ENCODE measurements at regions not wholly inside any gene's neighbourhood (a gene's known extent, or its start where the extent isn't known, plus 50 kb on each side); places are given as distances from the start of the nearest gene placed in this dataset.
"Not testable (repeated sequence)": the region's sequence is repeated elsewhere in the genome, so short reads cannot be mapped to it uniquely, and the experiment has no call there.

GRCh38 chr21:9010936-9011890 is 1510.2 kb upstream of the TPTE start:
- POLR2A ChIA-PET; DNase-seq (ENCODE audit: low read depth); CTCF ChIA-PET: not testable (repeated sequence)

DNA sequence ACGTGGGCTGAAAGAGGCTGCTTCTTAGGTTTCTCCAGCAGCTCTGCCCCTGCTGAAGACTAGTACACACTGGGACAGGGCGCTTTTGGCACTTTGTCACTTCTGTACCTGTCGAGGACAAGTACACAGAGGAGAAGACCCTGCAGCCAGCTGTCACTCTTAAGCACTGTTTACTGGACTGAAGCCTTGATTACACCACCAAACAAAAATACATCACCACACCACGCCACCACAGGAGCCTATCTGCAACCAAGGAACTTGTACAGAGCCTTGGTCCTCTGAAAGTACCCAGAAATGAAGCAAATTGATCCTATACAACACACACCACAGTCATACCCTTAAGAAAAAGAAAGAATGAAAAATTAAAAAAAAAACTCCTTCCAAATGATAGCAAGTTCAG is 1509.5 kb upstream of the TPTE start:
- H3K4me3 ChIP-seq (ENCODE audit: low read depth, low read length); H3K36me3 ChIP-seq (ENCODE audit: control insufficient read depth, insufficient read depth, low read length); POLR2A ChIA-PET; H3K27me3 ChIP-seq (ENCODE audit: control insufficient read depth, insufficient read depth, low read length); DNase-seq (ENCODE audit: low read depth); CTCF ChIA-PET: not testable (repeated sequence)

More at GRCh38 chr21:9010936-9011890, 1510.2 kb upstream of the TPTE start:
- H3K4me3 ChIP-seq (ENCODE audit: low read depth, low read length); H3K27me3 ChIP-seq (ENCODE audit: control insufficient read depth, insufficient read depth, low read length); H3K36me3 ChIP-seq (ENCODE audit: control insufficient read depth, insufficient read depth, low read length): not testable (repeated sequence)

GRCh38 chr21:9013502-9014242 is 1507.7 kb upstream of the TPTE start:
- DNase-seq (ENCODE audit: low read depth); POLR2A ChIA-PET; CTCF ChIA-PET; H3K36me3 ChIP-seq (ENCODE audit: control insufficient read depth, insufficient read depth, low read length); H3K27me3 ChIP-seq (ENCODE audit: control insufficient read depth, insufficient read depth, low read length); H3K4me3 ChIP-seq (ENCODE audit: low read depth, low read length): not testable (repeated sequence)

DNA sequence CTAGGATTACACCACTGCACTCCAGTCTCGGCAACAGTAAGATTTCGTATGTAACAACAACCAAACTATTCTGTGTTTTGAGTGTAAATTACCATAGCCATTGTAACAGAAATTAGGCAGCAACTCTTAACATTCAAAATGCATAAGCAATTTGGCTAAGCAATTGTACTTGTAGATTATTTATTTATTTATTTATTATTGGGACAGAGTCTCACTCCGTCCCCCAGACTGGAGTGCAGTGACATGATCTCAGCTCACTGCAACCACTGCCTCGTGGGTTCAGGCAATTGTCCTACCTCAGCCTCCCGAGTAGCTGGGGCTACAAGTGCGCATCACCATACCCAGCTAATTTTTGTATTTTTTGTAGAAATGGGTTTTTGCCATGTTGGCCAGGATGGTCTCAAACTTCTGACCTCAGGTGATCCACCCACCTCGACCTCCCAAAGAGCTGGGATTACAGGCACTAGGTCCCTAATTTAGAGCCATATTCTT is 1507.1 kb upstream of the TPTE start:
- CTCF ChIA-PET; DNase-seq (ENCODE audit: low read depth); POLR2A ChIA-PET; H3K4me3 ChIP-seq (ENCODE audit: low read depth, low read length); H3K36me3 ChIP-seq (ENCODE audit: control insufficient read depth, insufficient read depth, low read length); H3K27me3 ChIP-seq (ENCODE audit: control insufficient read depth, insufficient read depth, low read length): not testable (repeated sequence)

DNA sequence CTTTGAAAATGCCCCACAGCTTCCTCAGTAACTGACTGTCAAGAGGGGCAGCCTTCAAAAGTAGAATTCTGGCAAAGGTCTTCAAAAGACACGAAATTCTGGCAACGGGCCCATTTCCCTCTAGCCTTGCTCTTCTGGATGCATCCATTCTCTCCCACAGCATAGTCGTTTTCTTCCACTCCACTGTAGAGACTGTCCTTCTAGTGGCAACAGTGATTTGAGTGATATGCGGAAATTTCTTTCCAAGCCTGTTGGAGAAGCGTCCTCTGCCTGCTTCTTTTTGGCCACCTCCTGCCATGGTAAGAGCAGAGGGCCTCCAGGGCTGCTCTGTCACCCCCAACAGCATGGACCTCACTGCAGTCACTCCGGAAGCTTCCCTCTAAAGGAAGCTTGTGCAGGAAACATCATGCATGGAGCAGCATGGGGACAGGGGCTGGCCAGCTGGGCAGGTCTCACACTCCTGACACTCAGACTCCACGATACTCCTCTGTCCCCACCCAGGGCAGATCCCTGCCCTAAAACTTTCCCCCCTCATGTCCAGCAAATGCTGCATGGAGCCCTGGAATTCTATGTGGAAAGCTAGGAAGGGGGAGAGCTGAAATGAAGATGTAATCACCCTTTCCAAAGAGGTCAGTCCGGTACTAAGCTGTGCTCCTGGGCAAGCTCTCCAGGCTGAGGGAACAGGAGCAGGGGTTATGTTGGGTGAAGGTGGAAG is 1505.7 kb upstream of the TPTE start:
- CTCF ChIA-PET; H3K36me3 ChIP-seq (ENCODE audit: control insufficient read depth, insufficient read depth, low read length); H3K27me3 ChIP-seq (ENCODE audit: control insufficient read depth, insufficient read depth, low read length); POLR2A ChIA-PET; DNase-seq (ENCODE audit: low read depth); H3K4me3 ChIP-seq (ENCODE audit: low read depth, low read length): not testable (repeated sequence)

DNA sequence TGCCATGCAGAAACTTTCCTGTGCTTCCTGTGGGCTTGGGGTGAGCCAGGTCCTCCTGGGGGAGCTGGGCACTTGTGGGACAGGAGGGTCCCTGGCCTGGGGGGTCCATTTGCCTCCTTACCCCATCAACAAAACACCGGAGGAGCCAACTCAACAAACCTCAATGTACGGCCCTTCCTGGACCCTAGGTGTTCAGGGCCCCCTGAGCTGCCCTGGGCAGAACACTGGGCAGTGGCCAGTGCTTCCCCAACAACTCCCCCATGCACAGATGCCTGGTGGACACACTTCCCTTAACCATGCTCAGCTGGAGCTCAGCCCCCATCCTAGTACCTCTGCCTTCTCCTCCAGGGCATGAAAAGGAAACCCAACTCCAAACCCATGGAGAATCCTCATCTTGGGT is 1504.2 kb upstream of the TPTE start:
- DNase-seq (ENCODE audit: low read depth); H3K36me3 ChIP-seq (ENCODE audit: control insufficient read depth, insufficient read depth, low read length); H3K4me3 ChIP-seq (ENCODE audit: low read depth, low read length); POLR2A ChIA-PET; CTCF ChIA-PET; H3K27me3 ChIP-seq (ENCODE audit: control insufficient read depth, insufficient read depth, low read length): not testable (repeated sequence)

GRCh38 chr21:9018731-9019253 is 1502.6 kb upstream of the TPTE start:
- CTCF ChIA-PET; H3K36me3 ChIP-seq (ENCODE audit: control insufficient read depth, insufficient read depth, low read length); H3K27me3 ChIP-seq (ENCODE audit: control insufficient read depth, insufficient read depth, low read length); POLR2A ChIA-PET; DNase-seq (ENCODE audit: low read depth); H3K4me3 ChIP-seq (ENCODE audit: low read depth, low read length): not testable (repeated sequence)

GRCh38 chr21:9024006-9024767 is 1497.2 kb upstream of the TPTE start:
- POLR2A ChIA-PET; DNase-seq (ENCODE audit: low read depth); CTCF ChIA-PET: not testable (repeated sequence)

DNA sequence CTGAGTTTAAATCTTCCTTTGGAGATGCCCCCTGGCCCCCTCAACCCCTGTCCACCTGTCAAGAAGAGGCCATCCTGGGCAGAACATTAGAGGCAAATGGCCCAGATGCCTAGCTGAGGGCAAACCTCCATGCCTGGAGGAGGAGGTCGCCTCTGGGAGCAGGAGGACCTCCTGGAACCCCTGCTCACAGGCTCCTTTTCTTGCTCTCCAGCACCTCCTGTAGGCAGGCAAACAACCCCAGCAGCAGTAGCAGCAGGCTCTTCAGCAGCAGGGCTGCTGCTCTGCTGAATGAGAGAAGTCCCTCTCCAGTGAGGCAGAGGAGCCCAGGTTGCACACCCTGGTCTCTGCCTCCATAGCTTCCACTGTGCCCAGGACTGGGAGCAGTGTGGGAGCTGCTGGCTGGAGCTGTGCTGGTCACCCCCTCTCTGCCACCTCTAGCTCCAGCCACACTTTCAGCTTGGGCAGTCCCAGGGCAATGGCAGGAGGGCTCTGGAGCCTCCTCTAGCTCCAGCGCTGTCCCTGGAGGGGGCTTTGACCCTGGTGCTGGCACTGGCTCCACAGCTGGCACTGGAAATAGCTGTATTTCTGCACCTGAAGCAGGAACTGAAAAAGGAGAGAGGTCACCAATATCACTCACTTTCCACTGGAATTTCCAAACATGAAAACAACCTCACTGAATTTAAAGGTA is 1494.5 kb upstream of the TPTE start:
- POLR2A ChIA-PET; H3K27me3 ChIP-seq (ENCODE audit: control insufficient read depth, insufficient read depth, low read length); DNase-seq (ENCODE audit: low read depth); H3K4me3 ChIP-seq (ENCODE audit: low read depth, low read length); CTCF ChIA-PET; H3K36me3 ChIP-seq (ENCODE audit: control insufficient read depth, insufficient read depth, low read length): not testable (repeated sequence)

More at GRCh38 chr21:9024006-9024767, 1497.2 kb upstream of the TPTE start:
- not testable (repeated sequence) for H3K27me3 ChIP-seq (ENCODE audit: control insufficient read depth, insufficient read depth, low read length); H3K4me3 ChIP-seq (ENCODE audit: low read depth, low read length); H3K36me3 ChIP-seq (ENCODE audit: control insufficient read depth, insufficient read depth, low read length)

- H3K36me3 ChIP-seq (ENCODE audit: control insufficient read depth, insufficient read depth, low read length); POLR2A ChIA-PET; H3K4me3 ChIP-seq (ENCODE audit: low read depth, low read length); H3K27me3 ChIP-seq (ENCODE audit: control insufficient read depth, insufficient read depth, low read length); CTCF ChIA-PET; DNase-seq (ENCODE audit: low read depth): not testable (repeated sequence)
Measured at GRCh38 chr21:9027417-9027800, 1494.0 kb upstream of the TPTE start.

DNA sequence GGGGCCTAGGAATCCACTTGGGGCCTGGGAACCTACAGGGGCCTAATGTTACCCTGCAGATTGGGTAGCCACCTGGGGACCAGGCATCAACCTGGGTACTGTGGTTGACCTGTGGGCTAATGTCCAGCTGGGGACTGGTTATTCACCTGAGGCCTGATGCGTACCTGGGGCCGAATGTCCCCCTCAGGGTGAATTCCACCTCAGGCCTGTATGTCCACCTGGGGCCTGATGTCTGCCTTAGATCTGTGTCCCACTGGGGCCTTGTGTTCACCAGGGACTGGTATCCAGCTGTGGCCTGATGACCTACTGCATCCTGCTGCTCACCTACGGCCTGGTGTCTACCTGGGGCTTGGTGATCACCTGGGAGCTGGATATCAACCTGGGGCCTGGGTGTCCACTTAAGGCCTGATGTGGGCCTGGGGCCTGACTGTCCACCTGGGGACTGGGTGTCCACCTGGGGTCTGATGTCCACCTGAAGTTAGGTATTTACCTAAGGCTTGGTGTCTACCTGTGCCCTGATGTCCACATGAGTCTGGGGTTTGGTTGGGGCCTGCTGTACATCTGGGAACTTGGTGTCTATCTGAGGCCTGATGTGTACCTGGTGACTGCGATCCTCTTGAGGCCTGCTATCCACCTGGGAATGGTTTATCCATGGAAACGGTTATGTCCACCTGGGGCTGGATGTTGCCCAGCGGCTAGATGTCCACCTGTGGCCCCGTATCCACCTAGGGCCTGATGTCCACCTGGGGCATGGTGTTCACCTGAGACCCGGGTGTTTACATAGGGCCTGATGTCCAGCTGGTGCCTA is 1492.6 kb upstream of the TPTE start:
- POLR2A ChIA-PET; CTCF ChIA-PET; H3K36me3 ChIP-seq (ENCODE audit: control insufficient read depth, insufficient read depth, low read length); H3K27me3 ChIP-seq (ENCODE audit: control insufficient read depth, insufficient read depth, low read length); DNase-seq (ENCODE audit: low read depth); H3K4me3 ChIP-seq (ENCODE audit: low read depth, low read length): not testable (repeated sequence)

All from BJ (cell line).